GM18861 (cell line): ENCODE measurements at regions not wholly inside any gene's neighbourhood (a gene's known extent, or its start where the extent isn't known, plus 50 kb on each side); places are given as distances from the start of the nearest gene placed in this dataset.

Experiments
- ATAC-seq: cut with Tn5 transposase; IDR thresholded peaks from one replicate; pipeline ENCODE4 v1.9.1; 2021; ENCODE audit not compliant: unreplicated experiment

- ATAC-seq, result no peak
Measured at GRCh38 chr2:138175066-138175465, 210.8 kb downstream of the HNMT start.

- no peak for ATAC-seq
Measured at GRCh38 chr2:138176862-138177439, 212.7 kb downstream of the HNMT start.

DNA sequence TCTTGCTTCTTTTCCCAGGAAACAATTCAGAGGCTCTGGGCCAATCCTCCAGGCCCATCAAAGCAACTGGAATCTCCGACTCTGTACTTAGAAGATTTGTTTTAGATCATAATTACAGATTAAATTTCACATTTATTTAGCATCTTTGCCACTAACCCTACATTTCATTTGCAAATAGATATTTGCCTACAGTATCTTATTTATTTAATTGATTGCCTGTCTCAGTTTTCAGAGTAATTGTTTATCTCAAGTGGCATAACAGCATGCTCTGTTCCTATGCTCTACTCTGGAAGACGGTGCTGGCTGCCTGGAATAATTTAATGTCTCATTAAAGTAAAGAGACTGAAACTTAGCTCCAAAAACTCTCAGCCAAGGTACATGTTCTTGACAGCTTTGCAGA lies 213.4 kb downstream of the HNMT start:
- ATAC-seq, result no peak

DNA sequence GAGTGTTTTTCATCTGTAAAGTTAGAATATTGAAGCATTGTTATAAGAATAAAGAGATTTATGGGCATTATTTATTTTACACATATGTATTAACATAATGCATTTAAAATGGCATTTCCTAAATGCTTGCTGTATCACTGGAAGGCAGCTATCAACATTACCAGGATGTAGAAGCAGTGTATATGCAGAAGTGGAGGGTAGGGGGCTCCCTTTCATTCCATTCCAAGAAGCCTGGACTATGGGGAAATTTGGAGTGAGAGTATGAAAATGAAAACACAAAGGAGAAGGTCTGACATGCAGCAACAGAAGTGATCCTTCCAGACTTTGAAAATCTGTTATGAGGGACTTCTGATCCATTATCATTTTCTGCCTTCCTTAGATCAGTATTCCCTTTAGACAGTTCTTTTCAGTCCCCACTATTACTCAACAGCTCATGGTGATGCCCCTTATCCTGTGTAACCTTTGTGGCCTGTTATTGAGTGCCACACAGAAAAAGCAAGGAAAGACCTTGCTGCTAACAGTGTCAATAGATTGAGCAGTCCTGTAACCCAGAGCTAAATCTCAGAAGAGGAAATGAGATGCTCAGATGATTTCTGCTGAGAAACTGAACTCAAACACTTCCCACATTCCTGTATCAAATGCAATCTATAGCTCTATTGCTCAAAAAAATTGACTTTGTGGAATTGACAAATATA lies 216.6 kb downstream of the HNMT start:
- no peak for ATAC-seq

GRCh38 chr2:138182250-138182936 lies 218.1 kb downstream of the HNMT start:
- no peak for ATAC-seq

DNA sequence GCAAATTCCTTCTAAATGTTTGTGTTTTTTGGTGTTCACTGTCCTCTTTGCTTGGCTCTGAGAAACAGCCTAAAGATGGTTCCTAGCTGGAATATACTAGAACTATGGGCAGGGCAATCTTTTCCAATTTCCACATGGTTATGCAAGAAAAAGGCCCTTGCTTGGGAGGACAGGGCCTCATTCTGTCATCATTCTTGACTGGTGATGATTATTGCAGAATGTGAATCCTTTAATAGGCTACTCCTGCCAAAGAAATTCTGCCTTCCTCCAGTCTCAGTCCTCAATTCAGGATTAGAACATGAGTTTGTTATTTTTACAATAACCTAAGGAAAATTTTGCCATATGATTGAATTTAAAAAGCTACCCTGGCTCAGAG lies 218.7 kb downstream of the HNMT start:
- ATAC-seq, result no peak

GRCh38 chr2:138183705-138184104 lies 219.4 kb downstream of the HNMT start:
- ATAC-seq, result no peak

DNA sequence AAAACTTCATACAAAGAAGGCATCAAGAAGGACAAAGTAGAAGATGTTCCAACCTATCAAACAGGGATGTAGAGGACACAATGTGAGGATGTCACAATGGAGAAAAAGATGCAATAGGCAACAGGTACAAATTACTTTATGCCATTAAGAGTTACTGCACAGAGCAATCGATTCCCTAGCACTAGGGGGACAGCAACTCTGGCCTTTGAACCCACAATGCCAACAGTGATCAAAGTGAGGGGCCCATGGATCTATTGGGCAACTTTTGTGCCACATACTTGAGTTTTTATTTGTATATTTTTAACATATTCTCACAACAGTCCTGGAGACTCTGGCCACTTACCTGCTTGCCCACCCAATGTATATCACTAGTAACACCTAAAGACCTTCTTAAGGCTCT lies 220.2 kb downstream of the HNMT start:
- ATAC-seq, result no peak

DNA sequence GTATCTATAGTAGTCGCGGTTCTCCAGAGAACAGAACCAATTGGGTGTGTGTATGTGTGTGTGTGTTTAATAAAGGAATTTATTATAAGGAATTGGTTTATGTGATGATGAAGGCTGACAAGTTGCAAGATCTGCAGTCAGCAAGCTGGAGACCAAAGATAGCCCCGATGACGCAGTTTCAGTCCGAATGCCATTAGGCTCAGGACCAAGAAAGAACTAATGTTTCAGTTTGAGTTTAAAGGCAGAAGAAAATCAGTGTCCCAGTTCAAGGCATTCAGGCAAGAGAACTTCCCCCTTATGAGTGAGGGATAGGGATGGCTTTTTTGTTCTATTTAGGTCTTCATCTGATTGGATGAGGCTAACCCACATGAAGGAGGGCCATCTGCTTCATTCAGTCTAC lies 221.6 kb downstream of the HNMT start:
- no peak for ATAC-seq

DNA sequence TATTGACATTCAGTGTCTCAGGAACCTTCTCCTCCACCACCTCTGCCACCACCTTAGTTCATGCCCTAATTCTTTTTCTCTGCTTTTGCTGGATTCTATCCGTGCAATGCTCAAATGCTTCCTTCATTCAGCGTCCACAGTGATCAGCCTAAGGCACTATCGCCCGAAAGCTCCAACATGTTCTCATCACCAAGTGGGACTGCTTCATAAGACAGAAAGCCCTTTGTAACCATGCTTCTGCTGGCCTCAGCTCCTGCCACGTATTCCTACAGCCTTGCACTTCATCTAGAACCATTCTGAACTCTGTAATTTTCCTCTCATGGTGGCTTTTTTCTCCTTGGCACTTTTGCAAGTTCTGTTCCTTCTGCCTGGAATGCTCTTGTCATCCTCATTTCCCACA lies 222.9 kb downstream of the HNMT start:
- ATAC-seq, result no peak

DNA sequence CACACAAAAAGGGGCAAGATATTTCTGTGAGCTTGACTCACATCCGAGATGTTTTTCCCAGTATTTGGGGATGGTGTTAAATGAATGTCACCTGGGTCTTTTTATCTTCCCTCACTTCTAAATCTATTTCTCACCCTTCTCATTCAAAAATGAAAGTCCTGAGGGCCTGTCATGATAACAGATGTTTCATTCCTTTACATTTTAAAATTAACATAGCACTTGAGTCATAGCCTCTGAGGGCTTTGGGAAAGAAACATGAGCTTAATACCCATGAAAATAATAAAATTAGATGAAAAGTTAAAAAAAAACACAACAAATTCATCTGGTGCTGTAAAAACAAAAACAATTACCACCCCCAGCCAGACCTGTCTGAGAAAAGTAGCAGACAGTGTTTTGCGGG lies 226.7 kb downstream of the HNMT start:
- no peak for ATAC-seq

DNA sequence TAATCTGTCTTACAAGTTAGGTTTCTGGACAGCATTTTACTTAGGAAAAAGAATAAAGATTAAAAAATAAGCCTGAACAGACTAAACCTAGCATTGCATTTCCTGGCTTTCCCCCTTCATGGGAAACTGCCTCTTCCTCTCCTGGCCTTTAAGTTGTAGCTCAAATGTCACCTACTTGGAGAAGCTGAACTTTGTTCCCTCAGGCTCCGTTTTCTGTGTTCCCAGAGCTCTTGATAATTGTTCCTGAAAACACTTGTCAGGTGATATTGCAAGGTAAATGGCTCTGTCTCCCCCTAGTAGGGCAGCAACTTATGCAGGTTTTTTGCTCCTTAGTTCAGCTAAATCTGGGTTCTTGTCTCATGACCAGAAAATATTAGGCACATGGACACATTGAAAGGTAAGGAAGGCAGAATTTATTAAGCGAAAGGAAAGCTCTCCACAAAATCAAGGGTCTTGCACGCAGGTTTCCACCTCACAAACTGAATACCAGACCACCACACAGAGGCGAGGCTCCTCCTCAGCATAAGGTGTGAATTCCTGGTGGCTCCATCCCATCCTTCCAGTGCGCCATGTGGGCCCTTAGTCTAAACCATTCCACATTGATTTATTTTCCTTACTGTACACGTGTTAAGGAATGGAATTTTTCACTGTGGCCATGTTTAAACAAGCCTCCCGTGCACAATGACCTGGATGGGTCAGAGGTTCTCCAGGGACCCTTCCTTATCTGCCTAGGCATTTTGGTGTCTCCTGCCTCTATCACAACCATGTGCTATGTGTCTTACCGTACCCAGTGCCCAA lies 229.3 kb downstream of the HNMT start:
- no peak for ATAC-seq

- no peak for ATAC-seq
Measured at GRCh38 chr2:138201286-138201685, 237.0 kb downstream of the HNMT start.

DNA sequence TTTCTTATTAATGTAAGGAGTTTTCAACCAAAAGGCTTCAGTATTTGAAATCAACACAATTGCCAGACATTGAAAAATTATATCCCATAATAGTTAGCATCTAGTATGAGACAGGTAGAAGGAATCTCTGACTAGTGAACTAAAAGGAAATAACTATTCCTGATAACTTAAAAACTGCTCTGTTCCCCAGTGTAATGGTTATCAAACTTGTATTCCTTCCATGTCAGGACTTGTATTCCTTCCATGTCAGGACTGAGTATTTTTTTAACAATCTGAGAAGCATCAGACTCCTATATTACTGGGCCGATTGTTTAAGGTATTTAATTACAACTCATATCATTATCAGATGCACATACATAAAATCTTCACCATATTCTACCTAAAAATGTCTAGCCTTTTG lies 238.5 kb downstream of the HNMT start:
- ATAC-seq, result no peak

DNA sequence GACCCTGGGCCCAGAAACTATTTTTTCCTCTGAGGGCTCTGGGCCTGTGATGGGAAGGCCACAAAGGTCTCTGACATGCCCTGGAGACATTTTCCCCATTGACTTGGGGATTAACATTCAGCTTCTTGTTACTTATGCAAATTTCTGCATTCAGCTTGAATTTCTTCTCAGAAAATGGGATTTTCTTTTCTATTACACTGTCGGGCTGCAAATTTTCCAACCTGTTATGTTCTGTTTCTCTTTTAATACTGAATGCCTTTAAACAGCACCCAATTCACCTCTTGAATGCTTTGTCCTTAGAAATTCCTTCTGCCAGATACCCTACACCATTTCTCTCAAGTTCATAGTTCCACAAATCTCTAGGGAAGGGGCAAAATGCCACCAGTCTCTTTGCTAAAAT lies 241.0 kb downstream of the HNMT start:
- no peak for ATAC-seq

- no peak for ATAC-seq
Measured at GRCh38 chr2:138207074-138207930, 243.0 kb downstream of the HNMT start.

DNA sequence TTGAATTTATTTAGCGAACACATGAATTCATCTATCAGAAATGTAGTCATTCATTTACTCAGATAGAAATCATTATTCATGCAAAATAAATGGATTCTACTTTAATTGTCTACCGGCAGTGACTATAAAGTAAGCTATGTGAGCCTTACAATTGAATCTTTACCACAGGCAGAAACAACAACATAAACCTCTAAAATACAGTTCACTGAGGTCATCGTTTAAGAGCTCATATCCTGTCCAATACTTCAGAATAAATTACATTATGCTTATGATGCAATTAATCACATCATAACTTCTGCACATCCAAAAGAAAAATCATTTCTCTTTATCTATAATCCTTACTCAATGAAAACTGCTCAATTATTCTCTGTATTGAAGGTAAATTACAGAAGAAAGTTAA lies 244.7 kb downstream of the HNMT start:
- no peak for ATAC-seq

DNA sequence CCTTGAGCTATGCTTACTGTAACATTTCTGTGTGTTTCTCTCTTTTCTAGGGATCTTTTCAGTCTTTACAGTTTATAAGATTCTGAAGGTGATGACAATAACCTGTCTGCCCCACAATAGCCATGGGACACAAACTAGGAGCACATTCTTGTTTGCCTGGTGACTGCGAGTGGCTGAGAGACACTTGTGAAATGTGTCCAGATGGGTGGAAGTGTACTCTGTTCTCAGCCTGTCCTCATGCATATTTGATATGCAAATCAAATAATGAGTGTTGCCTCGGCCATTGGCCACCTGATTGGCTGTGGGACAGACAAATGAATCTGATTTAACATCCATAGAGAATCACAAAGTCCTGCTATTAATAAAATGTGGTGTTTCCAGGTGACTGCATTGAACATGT lies 246.2 kb downstream of the HNMT start:
- ATAC-seq, result no peak

DNA sequence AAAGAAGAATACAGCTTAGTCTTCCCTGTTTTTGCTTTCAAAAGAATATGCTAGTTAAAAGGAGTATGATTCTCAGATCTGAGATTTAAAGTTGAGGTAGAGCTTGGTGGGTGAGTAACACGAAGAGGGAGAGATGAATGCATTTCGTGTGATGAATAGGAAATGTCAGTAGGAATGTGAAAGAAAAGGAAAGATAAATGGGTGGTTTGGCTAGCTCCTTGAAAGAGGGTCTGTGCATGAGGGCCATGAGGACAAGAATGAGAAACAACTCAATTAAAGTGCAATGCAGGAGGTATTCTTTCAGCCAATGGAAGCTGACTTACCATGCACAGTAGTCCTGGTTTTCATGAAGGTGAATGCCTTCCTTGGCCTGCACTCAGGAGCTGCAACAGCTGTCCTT lies 248.2 kb downstream of the HNMT start:
- ATAC-seq, result no peak

GRCh38 chr2:138213084-138213483 lies 248.8 kb downstream of the HNMT start:
- ATAC-seq, result no peak

- no peak for ATAC-seq
Measured at GRCh38 chr2:138213624-138214023, 249.4 kb downstream of the HNMT start.
